Natural killer cell (primary cell): ENCODE measurements at regions not wholly inside any gene's neighbourhood (a gene's known extent, or its start where the extent isn't known, plus 50 kb on each side); places are given as distances from the start of the nearest gene placed in this dataset.

Experiments
- ATAC-seq, 3 donors: fragments of 150-1000 bp in 2 of 3; fragments of 200-7000 bp in 1 of 3; cut with Tn5 transposase; 1 replicate in 1 of 3; 2 replicates in 2 of 3; pipeline ENCODE4 v1.10.0; 2021; ENCODE audit warnings: mild to moderate bottlenecking in 2 of 3, moderate library complexity in 2 of 3
- DNase-seq, 2 donors: peaks; one replicate each; pipeline versions ENCODE4 v3.0.0 to v3.0.0-alpha.2; 2013 to 2021; ENCODE audit warnings: mixed read lengths in 1 of 2
- H3K27ac ChIP-seq: one replicate; pipeline ENCODE4 v1.5.1; 2013; ENCODE audit warnings: mild to moderate bottlenecking, low read length
- H3K27me3 ChIP-seq: one replicate; pipeline ENCODE4 v1.6.1; 2013; ENCODE audit warnings: low read length; ENCODE audit not compliant: control insufficient read depth, insufficient read depth
- H3K36me3 ChIP-seq: one replicate; pipeline ENCODE4 v1.6.1; 2013; ENCODE audit warnings: low read length; ENCODE audit not compliant: control insufficient read depth, insufficient read depth
- H3K4me1 ChIP-seq: one replicate; pipeline ENCODE4 v1.6.1; 2013; ENCODE audit warnings: low read length; ENCODE audit not compliant: control insufficient read depth, insufficient read depth
- H3K4me3 ChIP-seq: one replicate; pipeline ENCODE4 v1.5.1; 2013; ENCODE audit warnings: low read length
- H3K9me3 ChIP-seq: one replicate; pipeline ENCODE4 v1.6.1; 2013; ENCODE audit warnings: low read length; ENCODE audit not compliant: control insufficient read depth, insufficient read depth
- H3K27ac Mint-ChIP-seq, 2 donors: one replicate each; pipeline ENCODE4 v1.8.0; 2022; ENCODE audit warnings: mild to moderate bottlenecking in 2 of 2, mixed read lengths in 2 of 2, moderate library complexity in 1 of 2
- H3K27me3 Mint-ChIP-seq, 2 donors: one replicate each; pipeline ENCODE4 v1.8.0; 2022; ENCODE audit warnings: low read depth in 2 of 2, mixed read lengths in 2 of 2
- H3K36me3 Mint-ChIP-seq: one replicate; pipeline ENCODE4 v1.8.0; 2022; ENCODE audit warnings: mixed read lengths
- H3K4me1 Mint-ChIP-seq, 2 donors: one replicate each; pipeline ENCODE4 v1.8.0; 2022; ENCODE audit warnings: mixed read lengths in 2 of 2
- H3K4me3 Mint-ChIP-seq: one replicate; pipeline ENCODE4 v1.8.0; 2022; ENCODE audit warnings: mild to moderate bottlenecking, moderate library complexity, mixed read lengths
- H3K9me3 Mint-ChIP-seq, 2 donors: one replicate each; pipeline ENCODE4 v1.8.0; 2022; ENCODE audit warnings: mixed read lengths in 2 of 2
- WGBS: methylation state at CpG from one replicate; pipeline ENCODE4 v1.1.7; 2013; ENCODE audit warnings: missing lambda C conversion rate; ENCODE audit not compliant: insufficient coverage; 5-methylcytosine and 5-hydroxymethylcytosine counted together
- intact Hi-C: fragments of 100-400 bp; cut with micrococcal nuclease; formaldehyde crosslinking; loops from one replicate; pipeline ENCODE4 v1.14.2; 2022
- TF ChIP-seq, protein P1 (sequence below): fragments of 200-600 bp; IDR thresholded peaks from one replicate; pipeline ENCODE4 v1.8.0; 2022; ENCODE audit warnings: antibody characterized with exemption

DNA sequence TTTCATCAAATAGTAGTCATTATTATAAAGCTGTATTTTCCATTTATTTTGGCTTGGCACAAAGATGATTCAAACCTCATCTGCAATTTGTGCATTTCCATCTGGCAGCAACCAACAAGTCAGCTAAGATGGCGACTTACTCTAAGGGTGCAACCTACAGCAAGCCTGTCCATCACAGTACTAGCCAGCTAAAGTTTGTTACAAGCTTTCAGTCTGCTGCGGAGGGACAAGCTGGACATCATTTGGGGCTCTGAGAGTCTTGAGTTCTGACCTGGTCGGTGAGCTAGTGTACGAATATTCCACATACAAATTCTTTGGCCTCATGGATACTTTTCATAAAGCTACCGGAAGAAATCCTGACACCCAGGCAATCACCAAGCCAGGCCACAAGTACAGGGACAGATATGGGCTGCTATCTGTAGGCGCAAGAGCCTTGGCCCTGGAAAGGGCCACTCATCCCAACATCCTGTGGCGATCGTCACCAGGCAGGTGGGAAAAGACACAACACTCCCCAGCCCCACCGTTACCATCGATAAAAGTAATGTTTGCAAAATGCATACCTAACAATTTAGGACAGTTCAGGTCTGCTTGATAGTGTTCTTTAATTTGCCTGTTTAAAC lies 307.6 kb downstream of the SKIDA1 start:
- Mint-ChIP-seq H3K4me3 (no peak overlapping the region), H3K9me3 (peaks cover 0 to 4% of the 10 kb centered on the region in 2 donors)
- no peaks in the 10 kb centered on the region for H3K36me3 ChIP-seq

DNA sequence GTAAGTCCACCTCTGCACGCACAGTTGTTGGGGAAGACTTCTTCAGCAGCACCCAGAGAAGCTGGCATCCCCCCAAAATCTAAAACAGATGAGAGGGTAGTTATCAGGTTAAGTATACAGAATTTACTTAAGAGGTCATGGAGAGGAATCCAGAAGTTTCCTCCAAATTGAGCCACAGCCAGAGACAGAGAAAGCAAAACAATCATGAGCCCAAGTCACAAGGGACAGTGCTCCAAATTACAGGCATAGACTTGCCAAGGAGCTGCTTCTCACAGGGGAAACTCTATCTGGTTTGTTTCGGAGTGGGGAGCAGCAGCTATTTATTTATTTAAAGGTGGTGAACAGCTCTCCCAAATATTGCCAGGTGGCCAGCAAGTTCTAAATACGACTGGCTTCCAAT lies 308.4 kb downstream of the SKIDA1 start:
- WGBS = 83% methylated on average over 3 of the region's 3 CpGs
- H3K4me1 Mint-ChIP-seq = no peaks in the 10 kb centered on the region
- H3K27ac Mint-ChIP-seq = no peak overlapping the region
- Histone ChIP-seq H3K27me3 (no peaks in the 10 kb centered on the region), H3K4me1 (no peaks in the 10 kb centered on the region), H3K27ac (no peak overlapping the region), H3K36me3 (no peaks in the 10 kb centered on the region), H3K9me3 (no peaks in the 10 kb centered on the region), H3K4me3 (no peak overlapping the region)
- DNase-seq = no peak
- TF ChIP-seq, protein P1, sequence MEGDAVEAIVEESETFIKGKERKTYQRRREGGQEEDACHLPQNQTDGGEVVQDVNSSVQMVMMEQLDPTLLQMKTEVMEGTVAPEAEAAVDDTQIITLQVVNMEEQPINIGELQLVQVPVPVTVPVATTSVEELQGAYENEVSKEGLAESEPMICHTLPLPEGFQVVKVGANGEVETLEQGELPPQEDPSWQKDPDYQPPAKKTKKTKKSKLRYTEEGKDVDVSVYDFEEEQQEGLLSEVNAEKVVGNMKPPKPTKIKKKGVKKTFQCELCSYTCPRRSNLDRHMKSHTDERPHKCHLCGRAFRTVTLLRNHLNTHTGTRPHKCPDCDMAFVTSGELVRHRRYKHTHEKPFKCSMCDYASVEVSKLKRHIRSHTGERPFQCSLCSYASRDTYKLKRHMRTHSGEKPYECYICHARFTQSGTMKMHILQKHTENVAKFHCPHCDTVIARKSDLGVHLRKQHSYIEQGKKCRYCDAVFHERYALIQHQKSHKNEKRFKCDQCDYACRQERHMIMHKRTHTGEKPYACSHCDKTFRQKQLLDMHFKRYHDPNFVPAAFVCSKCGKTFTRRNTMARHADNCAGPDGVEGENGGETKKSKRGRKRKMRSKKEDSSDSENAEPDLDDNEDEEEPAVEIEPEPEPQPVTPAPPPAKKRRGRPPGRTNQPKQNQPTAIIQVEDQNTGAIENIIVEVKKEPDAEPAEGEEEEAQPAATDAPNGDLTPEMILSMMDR = no peak
- peaks cover 0 to 2% of the 10 kb centered on the region in 2 donors for H3K27me3 Mint-ChIP-seq
- intact Hi-C loops = no loop called here
- peaks cover 0 to 4% of the 10 kb centered on the region in 2 donors for H3K9me3 Mint-ChIP-seq
- no peak for ATAC-seq
- H3K36me3 Mint-ChIP-seq = no peaks in the 10 kb centered on the region
- H3K4me3 Mint-ChIP-seq = no peak overlapping the region

More for the DNA sequence above, 307.6 kb downstream of the SKIDA1 start:
- ATAC-seq (no peak), DNase-seq (no peak)
- no peaks in the 10 kb centered on the region for H3K27me3 ChIP-seq
- Mint-ChIP-seq H3K4me1 (no peaks in the 10 kb centered on the region), H3K27ac (no peak overlapping the region), H3K36me3 (no peaks in the 10 kb centered on the region), H3K27me3 (peaks cover 0 to 2% of the 10 kb centered on the region in 2 donors)
- TF ChIP-seq, protein P1 = no peak
- no peak overlapping the region for H3K27ac ChIP-seq
- 96% methylated on average over 10 of the region's 10 CpGs for WGBS
- H3K4me1 ChIP-seq = no peaks in the 10 kb centered on the region
- intact Hi-C loops = no loop called here
- H3K9me3 ChIP-seq = no peaks in the 10 kb centered on the region
- H3K4me3 ChIP-seq = no peak overlapping the region

DNA sequence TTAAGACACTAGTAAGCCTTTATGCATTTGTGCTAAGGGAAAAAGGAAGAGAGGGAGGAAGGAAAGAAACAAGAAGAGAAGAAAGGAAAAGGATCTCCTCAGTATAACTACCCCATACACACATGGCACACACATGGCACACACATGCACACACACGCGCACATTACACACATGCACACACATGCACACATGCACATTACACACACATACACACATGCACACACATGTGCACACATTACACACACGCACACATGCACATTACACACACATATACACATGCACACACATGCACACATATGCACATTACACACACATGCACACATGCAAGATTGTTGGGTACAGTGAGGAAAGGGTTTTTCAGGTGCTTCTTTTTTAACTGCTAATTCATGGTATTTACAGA lies 311.2 kb downstream of the SKIDA1 start:
- peaks cover 0 to 2% of the 10 kb centered on the region in 2 donors for H3K27me3 Mint-ChIP-seq
- Histone ChIP-seq H3K27me3 (peaks cover 2% of the 10 kb centered on the region), H3K4me1 (no peaks in the 10 kb centered on the region), H3K4me3 (no peak overlapping the region), H3K9me3 (no peaks in the 10 kb centered on the region), H3K27ac (no peak overlapping the region), H3K36me3 (no peaks in the 10 kb centered on the region)
- TF ChIP-seq, protein P1 = no peak
- intact Hi-C loops = no loop called here
- no peak overlapping the region for H3K27ac Mint-ChIP-seq
- H3K4me3 Mint-ChIP-seq = no peak overlapping the region
- no peaks in the 10 kb centered on the region for H3K4me1 Mint-ChIP-seq
- H3K36me3 Mint-ChIP-seq = no peaks in the 10 kb centered on the region
- 90% methylated on average over 3 of the region's 3 CpGs for whole genome bisulfite sequencing
- ATAC-seq (no peak), DNase-seq (no peak)
- H3K9me3 Mint-ChIP-seq = peaks cover 0 to 4% of the 10 kb centered on the region in 2 donors

DNA sequence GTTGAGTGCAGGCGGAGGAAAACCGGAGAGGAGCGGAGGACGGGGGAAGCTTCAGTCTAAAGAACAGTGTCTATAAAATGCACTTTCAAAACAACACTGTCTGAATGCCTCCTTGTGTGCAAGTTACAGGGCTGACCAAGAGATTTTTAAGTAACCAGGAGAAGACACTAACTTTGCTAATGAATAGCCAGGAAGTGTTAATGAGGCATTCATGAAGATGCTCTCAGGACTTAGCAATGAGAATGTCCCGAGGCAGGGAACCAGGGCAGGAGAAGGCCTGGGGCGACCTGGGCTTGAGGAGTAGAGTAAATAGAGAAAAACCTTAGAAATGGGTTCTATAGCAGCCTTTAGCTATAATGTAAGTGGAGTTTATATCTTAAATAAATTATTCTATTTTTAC lies 312.1 kb downstream of the SKIDA1 start:
- no peak overlapping the region for H3K4me3 Mint-ChIP-seq
- Histone ChIP-seq H3K27me3 (peaks cover 2% of the 10 kb centered on the region), H3K4me3 (no peak overlapping the region), H3K36me3 (no peaks in the 10 kb centered on the region), H3K9me3 (no peaks in the 10 kb centered on the region), H3K4me1 (no peaks in the 10 kb centered on the region), H3K27ac (no peak overlapping the region)
- TF ChIP-seq, protein P1 = no peak
- 90% methylated on average over 6 of the region's 6 CpGs for WGBS
- H3K4me1 Mint-ChIP-seq = no peaks in the 10 kb centered on the region
- H3K27me3 Mint-ChIP-seq = peaks cover 0 to 2% of the 10 kb centered on the region in 2 donors
- no peak for ATAC-seq
- no peak overlapping the region for H3K27ac Mint-ChIP-seq
- intact Hi-C loops = no loop called here
- no peaks in the 10 kb centered on the region for H3K36me3 Mint-ChIP-seq
- no peak for DNase-seq
- H3K9me3 Mint-ChIP-seq = peaks cover 0 to 4% of the 10 kb centered on the region in 2 donors
